GM21367 (cell line): ENCODE measurements at regions not wholly inside any gene's neighbourhood (a gene's known extent, or its start where the extent isn't known, plus 50 kb on each side); places are given as distances from the start of the nearest gene placed in this dataset.

ENCODE experiments used
- ATAC-seq: cut with Tn5 transposase; IDR thresholded peaks from one replicate; pipeline ENCODE4 v1.9.1; 2021; ENCODE audit not compliant: unreplicated experiment

GRCh38 chr15:47384341-47384740 lies 333.0 kb upstream of the SEMA6D start:
- no peak for ATAC-seq

- ATAC-seq, result no peak
These were observed 332.5 kb upstream of the SEMA6D start for GRCh38 chr15:47384776-47385175.

DNA sequence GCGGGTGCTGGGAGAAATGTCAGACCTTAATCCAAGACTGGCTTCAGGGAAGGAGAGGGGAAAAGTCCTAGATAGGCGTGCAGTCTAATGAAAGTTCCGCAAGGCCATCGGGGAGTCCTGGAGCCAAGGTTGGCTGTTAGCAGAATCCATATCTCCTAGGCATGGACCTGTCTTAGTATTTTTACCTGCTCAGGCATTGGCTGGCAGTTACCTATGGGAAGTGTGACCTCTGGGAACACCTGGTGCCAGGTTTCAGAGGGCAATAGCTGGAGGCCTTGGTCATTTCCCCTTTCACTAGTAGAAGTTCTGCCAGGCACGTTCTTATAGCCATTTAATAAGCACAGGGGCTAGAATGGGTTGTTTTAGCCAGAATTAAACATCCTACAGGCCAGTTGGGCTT lies 330.8 kb upstream of the SEMA6D start:
- no peak for ATAC-seq

DNA sequence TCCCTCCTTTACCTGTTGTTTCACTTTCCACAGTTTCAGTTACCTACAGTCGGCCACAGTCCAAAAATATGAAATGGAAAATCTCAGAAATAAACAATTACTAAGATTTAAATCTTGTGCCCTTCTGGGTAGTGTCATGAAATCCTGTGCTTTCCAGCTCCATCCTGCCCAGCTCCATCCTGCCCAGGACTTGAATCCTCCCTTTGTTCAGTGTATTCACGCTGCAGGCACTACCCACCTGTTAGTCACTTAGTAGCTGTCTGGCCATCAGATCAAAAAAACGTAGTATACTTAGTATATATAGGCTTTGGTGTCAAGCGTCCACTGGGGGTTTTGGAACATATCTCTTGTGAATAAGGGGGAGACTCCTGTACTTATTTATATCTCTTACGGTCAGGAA lies 329.0 kb upstream of the SEMA6D start:
- ATAC-seq, result no peak

- no peak for ATAC-seq
These were observed 327.0 kb upstream of the SEMA6D start for GRCh38 chr15:47390208-47390765.

- no peak for ATAC-seq
These were observed 323.0 kb upstream of the SEMA6D start for GRCh38 chr15:47394286-47394809.

DNA sequence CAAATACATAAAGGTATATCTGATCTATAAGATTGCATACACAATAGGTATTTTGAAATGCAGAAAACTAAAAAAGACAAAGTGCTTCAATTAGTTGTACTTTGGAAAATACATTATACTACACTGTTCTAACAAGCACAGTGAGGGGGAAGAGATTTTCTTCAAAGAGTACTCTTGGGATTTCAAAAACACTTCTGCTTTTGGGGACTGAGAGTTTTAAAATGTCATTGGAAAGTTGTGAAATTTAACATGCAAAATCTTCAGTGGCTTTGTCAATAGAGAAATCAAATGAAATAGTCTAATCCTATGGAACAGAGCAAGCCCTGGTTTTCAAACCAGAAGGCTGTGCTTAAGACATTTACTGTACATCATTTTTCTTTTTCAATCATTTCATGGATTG lies 322.2 kb upstream of the SEMA6D start:
- ATAC-seq, result no peak

DNA sequence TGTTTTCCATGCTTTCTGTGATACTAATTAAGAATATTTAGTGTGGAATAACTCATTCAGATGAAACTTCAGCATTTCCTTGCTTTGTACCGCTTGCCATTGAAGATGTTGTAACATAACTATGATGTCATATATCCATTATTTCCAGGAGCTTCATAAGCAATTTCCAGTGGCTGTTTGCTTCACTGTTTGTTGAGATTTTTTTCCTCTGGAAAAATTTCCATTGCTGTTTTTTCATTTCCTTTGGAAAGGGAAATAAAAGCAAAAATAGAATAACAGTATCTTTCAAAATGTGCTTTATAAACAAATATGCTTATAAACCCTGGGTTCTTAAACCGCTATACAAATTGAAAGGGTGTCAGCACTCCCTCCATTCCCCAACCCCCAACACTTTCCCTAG lies 319.6 kb upstream of the SEMA6D start:
- no peak for ATAC-seq

- no peak for ATAC-seq
These were observed 319.2 kb upstream of the SEMA6D start for GRCh38 chr15:47398132-47398531.

- no peak for ATAC-seq
These were observed 318.7 kb upstream of the SEMA6D start for GRCh38 chr15:47398594-47398993.

DNA sequence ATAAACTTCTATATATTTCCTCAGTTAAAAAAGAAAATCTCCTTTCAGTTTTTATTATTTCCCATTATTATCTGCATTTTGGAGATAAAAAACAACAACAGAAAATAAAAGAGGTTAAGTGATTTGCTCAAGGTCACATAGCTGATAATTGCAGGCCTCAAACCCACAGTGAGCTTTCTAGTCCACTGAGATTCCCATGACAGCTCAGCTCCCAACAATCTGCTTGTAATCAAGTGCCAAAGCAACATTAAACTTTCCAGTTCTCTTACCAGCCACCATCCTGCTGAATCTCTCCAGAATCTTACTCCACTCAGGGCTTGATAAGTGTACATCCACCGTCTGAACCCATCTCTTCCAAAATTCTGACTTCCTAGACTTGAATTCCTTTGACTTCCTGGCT lies 318.2 kb upstream of the SEMA6D start:
- no peak for ATAC-seq

DNA sequence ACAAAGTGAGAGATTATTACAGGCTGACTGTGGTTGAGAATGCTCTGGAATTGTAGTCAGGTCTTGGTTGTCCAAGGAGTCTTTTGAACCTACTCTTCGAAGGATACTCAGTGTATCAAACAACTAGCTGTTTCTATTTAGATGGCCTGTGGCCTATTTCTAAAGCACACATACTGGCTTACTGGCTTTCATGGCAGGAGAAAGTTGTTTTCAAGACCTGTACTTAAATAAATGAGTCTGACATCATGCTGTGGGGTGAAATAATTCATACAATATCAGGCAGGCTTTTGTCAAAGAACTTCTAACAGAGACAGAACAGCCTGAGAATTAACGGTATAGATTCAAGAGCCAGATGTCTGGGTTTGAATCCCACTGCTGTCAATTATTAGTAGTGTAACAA lies 316.7 kb upstream of the SEMA6D start:
- ATAC-seq, result no peak

- ATAC-seq, result no peak
These were observed 315.9 kb upstream of the SEMA6D start for GRCh38 chr15:47401427-47401826.

DNA sequence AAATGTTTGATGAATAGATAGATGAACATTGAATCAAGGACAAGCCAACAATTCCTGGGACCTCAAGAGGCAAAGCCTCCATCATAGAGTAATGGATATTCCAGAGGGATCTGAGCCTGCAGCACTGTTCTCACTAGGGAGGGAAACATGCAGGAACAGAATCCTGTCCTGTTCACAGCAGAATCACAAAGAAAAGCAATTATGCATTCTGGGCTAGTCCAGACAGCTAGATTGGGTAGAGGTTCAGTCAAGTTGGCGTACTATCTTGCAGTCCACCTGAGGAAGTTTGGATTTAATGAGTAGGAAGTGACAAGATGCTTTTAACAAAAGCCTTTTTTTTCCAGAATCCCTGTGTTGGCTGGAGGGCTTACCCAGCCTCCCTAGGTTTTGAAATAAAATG lies 314.5 kb upstream of the SEMA6D start:
- no peak for ATAC-seq

DNA sequence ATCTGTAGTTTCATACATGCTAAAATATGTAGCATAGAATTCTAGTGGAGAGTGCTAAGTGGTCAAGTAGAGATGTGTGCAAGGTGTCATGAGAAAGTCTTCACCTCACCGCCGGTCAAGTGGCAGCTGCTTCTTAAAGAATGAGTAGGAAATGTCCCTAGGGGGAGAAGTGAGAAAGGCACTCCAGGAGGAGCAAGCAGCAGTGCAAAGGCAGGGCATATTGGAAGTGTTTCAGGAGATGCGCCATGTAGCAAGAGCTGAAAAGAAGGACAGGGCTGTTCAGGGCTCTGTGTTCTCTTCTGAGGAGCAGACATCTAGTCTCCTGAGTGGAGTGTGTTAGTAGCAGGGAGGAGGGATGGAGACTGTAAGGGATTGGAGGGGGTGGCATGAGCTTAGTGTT lies 312.4 kb upstream of the SEMA6D start:
- ATAC-seq, result no peak

- ATAC-seq, result no peak
These were observed 311.7 kb upstream of the SEMA6D start for GRCh38 chr15:47405365-47406162.

- no peak for ATAC-seq
These were observed 309.6 kb upstream of the SEMA6D start for GRCh38 chr15:47407692-47408091.

DNA sequence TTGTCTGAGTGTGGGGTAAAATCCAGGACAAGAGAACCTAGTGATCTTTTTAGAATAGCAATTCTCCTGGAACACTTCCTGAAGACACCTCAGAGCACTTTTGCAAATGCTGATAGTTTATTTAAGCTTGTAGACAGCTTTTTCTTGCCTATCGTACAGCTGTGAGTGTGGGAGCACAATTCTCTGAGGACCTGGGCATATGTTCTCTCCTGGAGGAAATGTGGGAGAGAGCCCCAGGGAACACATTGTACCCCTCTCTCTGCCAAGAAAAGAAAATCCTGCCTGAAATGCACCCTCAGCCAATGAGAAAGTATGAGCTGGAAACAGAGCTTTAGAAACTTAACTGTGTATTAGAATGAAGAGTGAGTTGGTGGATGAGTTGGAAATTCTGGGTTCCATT lies 308.3 kb upstream of the SEMA6D start:
- ATAC-seq, result no peak

DNA sequence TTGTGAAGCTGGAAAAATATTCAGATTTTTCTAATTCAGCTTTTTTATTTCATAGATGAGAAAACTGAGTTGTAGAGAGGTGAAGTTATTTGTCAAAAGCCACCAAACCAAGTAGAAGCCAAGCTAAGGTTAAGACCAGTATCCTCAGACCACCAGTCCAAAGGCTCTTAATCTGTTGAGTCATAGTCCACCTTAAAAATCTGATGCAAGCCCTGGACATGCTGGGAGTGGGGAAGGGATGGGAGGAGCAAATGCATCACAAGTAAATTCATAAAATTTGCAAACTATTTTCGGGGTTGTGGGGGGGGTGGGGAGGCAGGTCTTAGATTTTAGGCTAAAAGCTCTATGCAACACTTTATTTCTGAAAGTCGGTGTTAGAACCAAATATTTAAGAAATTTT lies 307.7 kb upstream of the SEMA6D start:
- no peak for ATAC-seq

DNA sequence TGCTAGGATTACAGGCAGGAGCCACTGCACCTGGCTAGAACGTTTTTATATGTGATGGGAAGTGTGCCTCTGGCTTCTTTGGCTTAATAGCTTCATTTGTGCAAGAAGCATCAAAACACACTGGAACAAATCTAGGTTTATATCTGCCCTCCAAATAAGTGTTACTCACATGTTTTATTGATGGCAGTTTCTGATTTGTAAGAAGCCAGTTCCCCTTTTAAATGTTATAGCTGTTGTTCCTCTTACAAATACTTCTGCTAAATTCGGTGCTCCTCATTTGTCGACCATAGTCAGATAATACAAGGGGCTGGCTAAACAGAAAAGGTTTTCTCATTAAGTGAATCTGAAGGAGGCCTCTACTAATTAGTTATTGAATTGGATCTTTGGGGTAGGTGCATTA lies 307.1 kb upstream of the SEMA6D start:
- no peak for ATAC-seq

GRCh38 chr15:47411733-47412132 lies 305.6 kb upstream of the SEMA6D start:
- no peak for ATAC-seq

GRCh38 chr15:47412136-47412535 lies 305.2 kb upstream of the SEMA6D start:
- no peak for ATAC-seq

DNA sequence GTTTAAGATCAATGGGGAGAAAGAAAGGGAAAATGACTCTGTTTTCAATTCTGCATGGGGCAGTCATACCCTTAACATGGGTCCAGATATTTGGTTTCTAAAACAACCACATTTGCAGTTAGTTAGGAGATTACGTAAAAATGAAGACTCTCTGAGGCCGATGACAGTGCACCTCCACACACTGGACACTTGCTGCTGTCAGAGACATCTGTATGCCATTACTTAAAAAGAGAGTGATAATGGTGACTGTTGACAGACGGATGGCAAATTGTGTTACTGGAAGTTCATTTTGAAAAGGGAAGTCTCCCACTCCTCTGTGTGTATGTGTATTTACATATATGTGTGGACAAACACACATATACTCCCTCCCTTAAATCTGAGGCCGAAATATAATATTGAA lies 304.5 kb upstream of the SEMA6D start:
- ATAC-seq, result no peak
